ENCODE measurements at regions not wholly inside any gene's neighbourhood (a gene's known extent, or its start where the extent isn't known, plus 50 kb on each side); places are given as distances from the start of the nearest gene placed in this dataset.

DNA sequence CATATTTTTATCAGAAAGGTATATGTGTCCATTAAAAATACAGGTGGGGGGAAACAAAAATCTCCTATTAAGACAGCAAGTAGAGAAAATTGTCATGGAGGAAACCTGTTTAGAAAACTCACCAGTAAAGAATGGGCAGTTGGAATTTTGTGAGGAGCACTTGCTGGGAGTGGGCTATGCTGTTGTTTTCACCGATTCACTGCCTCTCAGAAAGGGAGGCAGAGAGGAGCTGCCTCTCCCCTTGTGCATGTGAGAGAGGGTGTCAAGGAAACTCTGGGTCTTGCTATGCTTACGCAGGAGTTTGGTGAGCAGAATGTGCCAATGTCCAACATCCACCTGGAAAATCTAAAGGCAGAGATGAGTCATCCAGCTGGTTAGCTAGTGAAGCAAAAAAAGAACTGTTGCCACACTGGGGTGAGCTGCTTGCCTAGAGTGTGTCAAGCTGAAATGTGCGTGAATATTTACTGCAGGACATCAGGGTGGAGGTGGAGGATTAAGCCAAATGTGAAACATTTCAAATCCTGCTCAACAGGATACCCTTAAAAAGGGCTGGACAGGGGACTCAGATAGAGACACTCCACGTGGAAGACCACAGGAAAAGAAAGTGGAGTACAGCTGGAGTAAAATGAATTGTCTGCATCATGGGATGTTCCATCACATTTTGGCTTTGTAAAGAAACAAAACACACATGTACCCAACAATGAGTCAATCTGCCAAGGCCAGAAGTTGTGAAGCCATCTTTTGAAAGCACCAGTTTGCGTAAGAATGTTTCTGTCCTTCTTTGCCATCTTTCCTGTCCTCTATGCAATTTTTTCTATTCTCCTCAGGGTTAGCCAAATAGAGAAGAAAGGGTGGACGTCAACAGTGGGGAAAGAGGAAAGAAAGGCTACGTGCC, 449.7 kb upstream of the MPDZ start:
- peak overlapping the region in 1 of 4 donors; percentile 29 for H3K27ac ChIP-seq
- WGBS, 2 donors, result 80 to 83% methylated on average over 7 of the region's 7 CpGs
- H3K4me3 ChIP-seq, result no peak overlapping the region
- TF ChIP-seq POLR2A (IDR thresholded peaks at IDR 0.05) (no peak), POLR2AphosphoS5 (IDR thresholded peaks at IDR 0.05) (peak in 3 of 4 donors; percentile 16 to 41 (median 19)), EP300 (IDR thresholded peaks at IDR 0.05) (peak in 1 of 4 donors; percentile 52)
- TF ChIP-seq, protein P1, sequence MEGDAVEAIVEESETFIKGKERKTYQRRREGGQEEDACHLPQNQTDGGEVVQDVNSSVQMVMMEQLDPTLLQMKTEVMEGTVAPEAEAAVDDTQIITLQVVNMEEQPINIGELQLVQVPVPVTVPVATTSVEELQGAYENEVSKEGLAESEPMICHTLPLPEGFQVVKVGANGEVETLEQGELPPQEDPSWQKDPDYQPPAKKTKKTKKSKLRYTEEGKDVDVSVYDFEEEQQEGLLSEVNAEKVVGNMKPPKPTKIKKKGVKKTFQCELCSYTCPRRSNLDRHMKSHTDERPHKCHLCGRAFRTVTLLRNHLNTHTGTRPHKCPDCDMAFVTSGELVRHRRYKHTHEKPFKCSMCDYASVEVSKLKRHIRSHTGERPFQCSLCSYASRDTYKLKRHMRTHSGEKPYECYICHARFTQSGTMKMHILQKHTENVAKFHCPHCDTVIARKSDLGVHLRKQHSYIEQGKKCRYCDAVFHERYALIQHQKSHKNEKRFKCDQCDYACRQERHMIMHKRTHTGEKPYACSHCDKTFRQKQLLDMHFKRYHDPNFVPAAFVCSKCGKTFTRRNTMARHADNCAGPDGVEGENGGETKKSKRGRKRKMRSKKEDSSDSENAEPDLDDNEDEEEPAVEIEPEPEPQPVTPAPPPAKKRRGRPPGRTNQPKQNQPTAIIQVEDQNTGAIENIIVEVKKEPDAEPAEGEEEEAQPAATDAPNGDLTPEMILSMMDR (IDR thresholded peaks at IDR 0.05), result no peak
- H3K9me3 ChIP-seq, result no peaks in the 10 kb centered on the region
- no peaks in the 10 kb centered on the region for H3K36me3 ChIP-seq
- intact Hi-C loops (cut with DNase I), result no loop called here
- peaks cover 0 to 7% (median 2%) of the 10 kb centered on the region in 4 donors for H3K4me1 ChIP-seq
- no peak for DNase-seq
- H3K27me3 ChIP-seq, result no peaks in the 10 kb centered on the region

DNA sequence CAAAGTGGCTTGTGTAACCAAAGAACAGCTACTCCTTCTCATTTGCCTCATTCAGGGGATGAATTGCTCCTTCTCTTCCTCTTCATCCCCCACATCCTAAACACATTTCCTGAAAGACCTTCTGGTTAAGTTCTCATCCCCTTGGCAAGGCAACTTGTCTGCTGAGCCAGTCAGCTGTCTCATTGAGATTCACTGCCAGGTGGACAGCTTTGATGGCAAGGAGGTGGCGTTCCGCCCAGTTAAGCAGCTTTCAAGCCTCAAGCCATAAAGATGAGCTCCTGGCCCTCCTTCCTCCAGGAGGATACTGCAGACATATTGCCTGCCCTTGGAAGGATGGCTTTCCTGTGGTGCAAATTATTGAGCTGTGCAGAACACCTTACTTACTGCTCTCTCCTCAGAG, 448.6 kb upstream of the MPDZ start:
- Histone ChIP-seq H3K4me3 (no peak overlapping the region), H3K27ac (peak overlapping the region in 1 of 4 donors; percentile 29), H3K4me1 (peaks cover 0 to 7% (median 2%) of the 10 kb centered on the region in 4 donors), H3K36me3 (no peaks in the 10 kb centered on the region), H3K9me3 (no peaks in the 10 kb centered on the region), H3K27me3 (no peaks in the 10 kb centered on the region)
- peak in 1 of 4 donors; percentile 60 for TF ChIP-seq POLR2AphosphoS5 (IDR thresholded peaks at IDR 0.05)
- TF ChIP-seq, protein P1 (IDR thresholded peaks at IDR 0.05), result no peak
- peak; percentile 71 for DNase-seq
- WGBS, 2 donors, result 43 to 66% methylated on average over 2 of the region's 2 CpGs
- intact Hi-C loops (cut with DNase I), result no loop called here

DNA sequence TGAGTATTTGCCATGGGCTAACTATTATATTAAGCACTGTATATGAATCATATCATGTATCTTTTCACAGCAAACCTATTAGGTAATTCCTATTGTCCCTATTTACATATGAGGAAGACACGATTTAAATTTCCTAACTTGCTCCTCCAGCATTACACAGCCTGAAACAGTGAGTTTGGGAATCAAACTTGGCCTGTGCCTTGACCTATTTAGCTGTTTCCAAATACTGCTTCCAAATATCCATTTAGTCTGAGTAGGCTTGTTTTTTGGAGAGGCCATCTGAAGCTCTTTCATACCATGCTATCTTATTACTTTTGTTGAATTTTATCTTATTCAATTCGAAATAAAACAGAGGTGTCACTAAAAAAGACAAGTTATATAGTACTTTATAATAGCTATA, 447.3 kb upstream of the MPDZ start:
- intact Hi-C loops (cut with DNase I), result no loop called here
- H3K27me3 ChIP-seq, result no peaks in the 10 kb centered on the region
- no peak for DNase-seq
- no peak overlapping the region for H3K27ac ChIP-seq
- no peak for TF ChIP-seq POLR2AphosphoS5 (IDR thresholded peaks at IDR 0.05)
- TF ChIP-seq, protein P1 (IDR thresholded peaks at IDR 0.05), result no peak
- no peak for TF ChIP-seq POLR2A (IDR thresholded peaks at IDR 0.05)
- no peak for TF ChIP-seq EP300 (IDR thresholded peaks at IDR 0.05)
- H3K4me1 ChIP-seq, result peaks cover 0 to 7% (median 2%) of the 10 kb centered on the region in 4 donors
- WGBS, 2 donors, result 64 to 73% methylated on average over 2 of the region's 2 CpGs
- H3K9me3 ChIP-seq, result no peaks in the 10 kb centered on the region
- no peaks in the 10 kb centered on the region for H3K36me3 ChIP-seq
- H3K4me3 ChIP-seq, result no peak overlapping the region

DNA sequence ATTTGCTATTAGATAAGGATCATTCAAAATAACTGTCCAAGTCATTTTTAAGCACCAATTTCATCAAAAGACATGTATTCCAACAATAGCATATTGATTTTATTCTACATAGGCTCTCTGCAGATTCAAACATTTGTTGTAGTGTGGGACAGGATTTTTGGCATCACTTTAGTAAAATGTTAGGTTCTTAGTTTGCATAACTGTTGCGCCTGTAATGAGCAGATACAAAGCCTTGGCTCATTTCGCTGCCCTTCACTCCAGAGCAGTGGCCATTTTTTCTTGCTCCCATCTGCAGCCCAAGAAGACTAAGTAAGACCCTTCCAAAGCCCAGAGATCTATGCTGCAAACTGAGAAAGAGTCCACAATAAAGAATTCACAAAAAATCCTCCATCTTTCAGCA, 446.0 kb upstream of the MPDZ start:
- intact Hi-C loops (cut with DNase I), result no loop called here
- TF ChIP-seq POLR2AphosphoS5 (IDR thresholded peaks at IDR 0.05), result no peak
- TF ChIP-seq POLR2A (IDR thresholded peaks at IDR 0.05), result no peak
- TF ChIP-seq EP300 (IDR thresholded peaks at IDR 0.05), result no peak
- TF ChIP-seq, protein P1 (IDR thresholded peaks at IDR 0.05), result no peak
- Histone ChIP-seq H3K27me3 (no peaks in the 10 kb centered on the region), H3K4me1 (peaks cover 0 to 7% (median 2%) of the 10 kb centered on the region in 4 donors), H3K36me3 (no peaks in the 10 kb centered on the region), H3K4me3 (no peak overlapping the region), H3K27ac (no peak overlapping the region), H3K9me3 (no peaks in the 10 kb centered on the region)
- DNase-seq, result no peak
- 90 to 92% methylated on average over 2 of the region's 2 CpGs for WGBS, 2 donors

All from sigmoid colon (tissue), 6 donors.